A549 (cell line): ENCODE measurements at regions not wholly inside any gene's neighbourhood (a gene's known extent, or its start where the extent isn't known, plus 50 kb on each side); places are given as distances from the start of the nearest gene placed in this dataset.

Experiments used
- CHD2 ChIP-seq: fragments of 150-350 bp; IDR thresholded peaks from 2 replicates; pipeline ENCODE4 v1.6.1; 2014; ENCODE audit warnings: low read length; ENCODE audit not compliant: partially characterized antibody
- CTCF ChIP-seq: fragments of >200 bp; sonication (Bioruptor Twin); formaldehyde crosslinking; IDR thresholded peaks from 3 replicates; pipeline ENCODE4 v1.5.1; 2016
- EHMT2 ChIP-seq: fragments of 200-600 bp; sonication (generic); IDR thresholded peaks from 2 replicates; pipeline ENCODE4 v1.6.1; 2016; ENCODE audit warnings: antibody characterized with exemption, low read depth, mild to moderate bottlenecking, moderate library complexity
- JUNB ChIP-seq: fragments of >200 bp; sonication (Bioruptor Twin); formaldehyde crosslinking; IDR thresholded peaks from 2 replicates; pipeline ENCODE4 v1.6.1; 2016
- KDM1A ChIP-seq: fragments of 200-600 bp; sonication (generic); IDR thresholded peaks from 2 replicates; pipeline ENCODE4 v1.6.1; 2016; ENCODE audit warnings: low read depth, mild to moderate bottlenecking
- PHF8 ChIP-seq: fragments of 200-600 bp; sonication (generic); IDR thresholded peaks from 2 replicates; pipeline ENCODE4 v1.6.1; 2016; ENCODE audit warnings: low read depth, mild to moderate bottlenecking, antibody characterized with exemption, moderate library complexity, borderline replicate concordance
- POLR2A ChIP-seq: IDR thresholded peaks from 2 replicates; pipeline ENCODE4 v1.6.1; 2012; ENCODE audit warnings: mild to moderate bottlenecking, low read length
- ZC3H11A ChIP-seq: fragments of 450-650 bp; IDR thresholded peaks from 2 replicates; pipeline ENCODE4 v1.6.1; 2014; ENCODE audit warnings: antibody characterized with exemption, mild to moderate bottlenecking
- TF ChIP-seq, protein P1 (sequence below): IDR thresholded peaks from 2 replicates; pipeline ENCODE4 v1.6.1; 2012

GRCh38 chr7:48992816-48993215 is 68.5 kb downstream of the CDC14C start:
- TF ChIP-seq ZC3H11A: no peak
- no peak for TF ChIP-seq CTCF
- no peak for TF ChIP-seq CHD2
- TF ChIP-seq JUNB: no peak
- TF ChIP-seq, protein P1, sequence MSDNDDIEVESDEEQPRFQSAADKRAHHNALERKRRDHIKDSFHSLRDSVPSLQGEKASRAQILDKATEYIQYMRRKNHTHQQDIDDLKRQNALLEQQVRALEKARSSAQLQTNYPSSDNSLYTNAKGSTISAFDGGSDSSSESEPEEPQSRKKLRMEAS: no peak
- TF ChIP-seq PHF8: no peak
- no peak for TF ChIP-seq POLR2A
- TF ChIP-seq KDM1A: no peak
- TF ChIP-seq EHMT2: no peak
